ENCODE measurements at regions not wholly inside any gene's neighbourhood (a gene's known extent, or its start where the extent isn't known, plus 50 kb on each side); places are given as distances from the start of the nearest gene placed in this dataset.

- no peak for ATAC-seq
- WGBS (ENCODE audit: insufficient coverage, low coverage, low lambda C conversion rate, missing lambda C conversion rate), result 31% methylated on average over 2 of the region's 2 CpGs
- no peaks in the 10 kb centered on the region for H3K36me3 ChIP-seq
Observed at GRCh38 chr7:137078781-137079180, 210.3 kb downstream of the CHRM2 start.

GRCh38 chr7:137074391-137075030, 206.1 kb downstream of the CHRM2 start:
- no peak for ATAC-seq
- Histone ChIP-seq H3K9me3 (no peaks in the 10 kb centered on the region), H3K4me1 (no peaks in the 10 kb centered on the region), H3K27me3 (no peaks in the 10 kb centered on the region), H3K27ac (no peak overlapping the region), H3K36me3 (no peaks in the 10 kb centered on the region), H3K4me3 (no peak overlapping the region)
- intact Hi-C loops (cut with DNase I), result no loop called here
- WGBS (ENCODE audit: insufficient coverage, low coverage, low lambda C conversion rate, missing lambda C conversion rate), result 31% methylated on average over 2 of the region's 2 CpGs
- no peak for DNase-seq
- TF ChIP-seq POLR2A (IDR thresholded peaks at IDR 0.05) (no peak), CTCF (IDR thresholded peaks at IDR 0.05) (no peak)

More at GRCh38 chr7:137078781-137079180, 210.3 kb downstream of the CHRM2 start:
- H3K4me3 ChIP-seq, result no peak overlapping the region
- H3K27ac ChIP-seq, result no peak overlapping the region
- H3K27me3 ChIP-seq, result no peaks in the 10 kb centered on the region
- DNase-seq, result no peak
- H3K9me3 ChIP-seq, result no peaks in the 10 kb centered on the region
- peaks cover 0 to 6% (median 0%) of the 10 kb centered on the region in 4 donors for H3K4me1 ChIP-seq
- intact Hi-C loops (cut with DNase I), result no loop called here
- TF ChIP-seq CTCF (IDR thresholded peaks at IDR 0.05) (no peak), POLR2A (IDR thresholded peaks at IDR 0.05) (no peak)

- TF ChIP-seq CTCF (IDR thresholded peaks at IDR 0.05) (no peak), POLR2A (IDR thresholded peaks at IDR 0.05) (no peak)
- no peaks in the 10 kb centered on the region for H3K36me3 ChIP-seq
- H3K4me3 ChIP-seq, result no peak overlapping the region
- intact Hi-C loops (cut with DNase I), result no loop called here
- DNase-seq (no peak), ATAC-seq (no peak)
- no peaks in the 10 kb centered on the region for H3K4me1 ChIP-seq
- H3K27ac ChIP-seq, result no peak overlapping the region
- H3K27me3 ChIP-seq, result no peaks in the 10 kb centered on the region
- WGBS (ENCODE audit: insufficient coverage, low coverage, low lambda C conversion rate, missing lambda C conversion rate), result 71% methylated on average over 3 of the region's 3 CpGs
- no peaks in the 10 kb centered on the region for H3K9me3 ChIP-seq
Observed at GRCh38 chr7:137073571-137074325, 205.3 kb downstream of the CHRM2 start.
